Islet precursor cell (in vitro differentiated cells): ENCODE measurements at regions not wholly inside any gene's neighbourhood (a gene's known extent, or its start where the extent isn't known, plus 50 kb on each side); places are given as distances from the start of the nearest gene placed in this dataset.
A peak's percentile ranks its signal among the peaks of the same experiment; 100 is the strongest.
"Not testable (repeated sequence)": the region's sequence is repeated elsewhere in the genome, so short reads cannot be mapped to it uniquely, and the experiment has no call there.

Experiments
- DNase-seq: peaks from one replicate; pipeline ENCODE4 v3.0.0-alpha.2; 2018

DNA sequence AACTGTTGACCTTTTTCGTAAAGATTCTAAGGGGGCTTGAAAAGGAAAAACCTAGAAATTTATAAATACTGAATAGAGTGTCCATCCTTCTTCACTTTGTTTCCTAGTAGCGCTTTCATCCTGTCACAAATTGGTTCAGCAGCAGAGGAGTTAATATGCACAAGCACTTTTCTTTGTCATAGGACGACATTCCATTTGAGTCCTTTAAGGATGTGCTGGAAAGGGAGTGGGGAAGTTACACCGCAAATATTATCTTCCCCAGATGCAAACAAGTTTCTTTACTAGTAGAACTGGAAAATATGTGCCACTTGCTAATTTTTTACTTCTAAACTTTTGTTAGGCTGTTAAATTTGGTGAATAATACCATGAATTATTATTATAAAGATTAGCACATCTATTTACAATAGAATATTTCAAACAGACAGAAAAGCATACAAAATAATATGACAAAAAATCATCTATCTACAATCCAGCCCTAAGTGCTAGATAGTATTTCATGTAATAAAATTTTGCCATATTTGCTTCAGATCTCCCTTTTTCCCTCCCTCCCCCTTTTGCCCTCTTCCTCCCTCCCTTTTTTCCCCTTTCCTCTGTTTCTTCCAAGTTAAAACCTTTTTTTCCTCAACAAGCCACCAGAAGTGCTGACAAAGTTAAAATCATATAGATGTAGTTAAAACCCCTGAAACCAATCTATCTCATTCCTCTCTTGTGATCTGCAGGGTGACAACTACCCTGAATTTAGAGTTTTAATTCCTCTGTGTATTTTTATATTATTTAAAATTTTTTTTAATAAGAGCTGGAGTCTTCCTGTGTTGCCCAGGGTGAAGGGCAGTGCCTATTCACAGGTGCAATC, 50.5 kb upstream of the MAP4K3 start:
- DNase-seq = no peak

DNA sequence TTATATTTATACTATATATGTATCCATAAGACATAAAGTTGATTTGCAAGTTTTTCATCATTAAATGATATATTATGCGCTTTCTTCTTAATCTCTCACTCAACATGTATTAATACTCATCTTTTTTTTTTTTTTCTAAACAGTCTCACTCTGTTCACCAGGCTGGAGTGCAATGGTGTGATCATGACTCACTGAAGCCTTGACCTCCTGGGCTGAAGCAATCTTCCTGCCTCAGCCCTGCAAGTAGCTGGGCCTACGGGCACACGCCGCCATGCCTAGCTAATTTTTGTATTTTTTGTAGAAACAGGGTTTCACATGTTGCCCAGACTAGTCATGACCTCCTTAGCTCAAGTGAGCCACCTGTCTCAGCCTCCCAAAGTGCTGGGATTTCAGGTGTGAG, 51.4 kb upstream of the MAP4K3 start:
- DNase-seq = peak; percentile 62

GRCh38 chr2:39490586-39490985, 53.5 kb upstream of the MAP4K3 start:
- DNase-seq = no peak

- no peak for DNase-seq
Measured at GRCh38 chr2:39491653-39492052, 54.6 kb upstream of the MAP4K3 start.

DNA sequence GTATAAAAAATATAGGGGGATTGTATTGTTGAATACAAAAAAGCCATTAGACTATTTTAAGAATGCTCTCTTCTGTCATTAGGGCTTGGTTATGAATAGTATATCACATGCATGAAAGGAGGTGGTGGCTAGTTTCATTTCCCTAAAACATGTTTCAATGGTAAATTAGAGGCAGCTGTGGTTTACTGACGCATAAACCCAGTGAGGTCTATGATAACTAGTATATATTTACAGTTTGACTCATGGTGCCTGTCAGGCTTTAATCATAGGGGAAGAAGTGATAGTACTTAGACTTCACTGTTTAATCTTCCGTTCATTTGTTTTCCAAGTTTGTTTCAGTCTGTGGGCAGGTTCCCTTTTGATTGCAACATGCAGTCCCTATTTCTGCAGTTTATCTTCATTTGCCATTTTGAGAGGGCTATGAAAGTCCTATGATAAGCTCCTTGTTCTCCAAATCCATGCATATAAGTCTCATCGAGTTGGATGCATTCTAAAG, 55.1 kb upstream of the MAP4K3 start:
- no peak for DNase-seq

DNA sequence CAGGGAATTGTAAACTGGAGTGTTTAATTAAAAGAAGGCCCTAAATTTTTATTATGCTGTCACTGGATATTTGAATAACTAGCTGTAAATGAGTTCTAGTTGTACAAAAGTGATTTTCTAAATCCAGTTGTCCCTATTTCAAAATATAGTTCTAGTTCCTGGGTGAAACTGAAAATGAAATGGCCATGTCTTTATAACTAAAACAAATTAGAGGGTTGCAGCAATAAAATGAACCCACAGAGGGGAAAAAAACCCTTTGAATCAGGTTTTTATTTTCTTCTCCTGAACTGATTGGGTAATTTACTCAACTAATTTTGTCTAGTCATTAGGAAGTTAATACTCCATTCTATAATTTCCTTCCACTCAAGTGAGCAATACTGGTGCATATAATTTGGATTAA, 55.6 kb upstream of the MAP4K3 start:
- no peak for DNase-seq

- DNase-seq = peak; percentile 92
Measured at GRCh38 chr2:39494784-39495251, 57.7 kb upstream of the MAP4K3 start.

DNA sequence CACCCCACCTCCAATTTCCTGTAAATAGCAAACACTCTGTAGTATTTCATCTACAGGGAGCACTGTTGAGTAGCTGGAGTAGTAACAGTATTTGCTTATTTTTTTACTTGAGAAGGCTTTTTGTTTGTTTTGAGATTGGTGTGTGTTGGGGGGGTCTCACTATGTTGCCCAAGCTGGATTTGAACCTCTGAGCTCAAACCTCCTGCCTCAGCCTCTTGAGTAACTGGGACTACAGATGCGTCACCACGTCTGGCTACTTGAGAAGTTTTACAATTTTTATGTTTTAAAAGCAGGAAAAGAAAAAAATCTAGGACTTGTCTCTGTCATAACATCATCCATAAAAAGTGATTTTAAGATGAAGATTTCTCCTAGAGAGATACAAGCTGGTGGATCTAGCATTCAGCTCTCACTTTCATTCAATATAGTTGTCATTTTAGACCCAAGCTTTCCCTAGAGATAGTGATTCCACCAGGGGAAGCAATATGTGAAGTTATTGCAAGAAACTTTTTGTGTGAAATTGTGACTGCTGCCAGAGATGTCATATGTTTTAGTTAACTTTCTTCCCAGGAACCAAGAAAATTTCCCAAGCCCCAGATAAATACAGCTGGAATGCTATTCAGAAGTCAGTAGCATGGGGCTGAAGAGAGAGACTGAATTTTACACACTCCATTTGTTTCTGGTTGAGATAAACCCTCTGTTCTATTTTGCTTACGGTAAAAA, 60.2 kb upstream of the MAP4K3 start:
- no peak for DNase-seq

- DNase-seq = not testable (repeated sequence)
Measured at GRCh38 chr2:39498176-39498575, 61.1 kb upstream of the MAP4K3 start.

DNA sequence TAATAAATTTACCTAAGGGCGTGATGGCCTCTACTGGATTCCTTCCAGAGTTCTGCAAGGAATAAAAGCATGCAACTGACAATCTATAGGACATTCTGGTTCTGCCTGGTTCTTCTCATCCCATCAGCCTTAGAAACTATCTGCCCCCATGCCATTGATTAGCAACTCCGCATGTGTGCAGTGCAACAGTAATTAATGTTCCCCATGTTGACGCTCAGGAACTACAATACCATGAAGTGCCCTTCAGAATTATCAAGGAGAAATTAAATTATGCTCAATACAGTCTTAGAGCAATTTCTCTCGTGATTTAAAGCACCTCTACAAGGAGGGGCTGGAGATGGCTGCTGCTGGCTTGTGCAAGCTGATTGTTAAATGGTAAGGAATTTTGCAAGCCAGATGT, 61.7 kb upstream of the MAP4K3 start:
- DNase-seq = no peak

DNA sequence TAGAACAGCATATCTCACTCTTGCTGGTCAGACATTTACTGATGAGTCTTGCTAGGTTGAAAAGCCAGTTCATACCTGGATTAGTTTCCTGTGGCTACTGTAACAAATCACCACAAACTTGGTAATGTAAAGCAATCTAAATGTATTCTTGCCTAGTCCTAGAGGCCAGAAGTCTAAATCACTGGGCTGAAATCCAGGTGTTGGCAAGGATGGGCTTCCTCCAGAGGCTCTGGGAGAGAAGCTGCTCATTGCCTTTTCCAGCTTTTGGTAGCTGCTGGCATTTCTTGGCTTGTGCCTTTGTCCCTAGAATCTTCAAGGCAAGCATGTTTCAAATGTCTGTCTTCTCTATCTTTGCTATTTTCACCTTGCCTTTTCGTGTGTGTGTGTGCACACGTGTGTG, 62.3 kb upstream of the MAP4K3 start:
- no peak for DNase-seq

DNA sequence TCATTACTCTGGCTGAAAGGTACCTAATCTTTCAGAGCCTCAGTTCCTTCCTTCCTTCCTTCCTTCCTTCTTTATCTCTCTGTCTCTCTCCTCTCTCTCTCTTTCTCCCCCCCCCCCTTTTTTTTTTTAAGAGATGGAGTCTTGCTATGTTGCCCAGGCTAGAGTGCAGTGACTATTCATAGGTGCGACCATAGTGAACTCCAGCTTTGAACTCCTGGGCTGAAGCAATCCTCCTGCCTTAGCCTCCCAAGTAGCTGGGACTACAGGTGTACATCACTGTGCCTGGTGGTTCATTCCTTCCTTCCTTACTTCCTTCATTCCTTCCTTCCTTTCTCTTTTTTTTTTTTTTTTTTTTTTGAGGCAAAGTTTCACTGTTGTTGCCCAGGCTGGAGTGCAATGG, 64.3 kb upstream of the MAP4K3 start:
- DNase-seq = no peak

DNA sequence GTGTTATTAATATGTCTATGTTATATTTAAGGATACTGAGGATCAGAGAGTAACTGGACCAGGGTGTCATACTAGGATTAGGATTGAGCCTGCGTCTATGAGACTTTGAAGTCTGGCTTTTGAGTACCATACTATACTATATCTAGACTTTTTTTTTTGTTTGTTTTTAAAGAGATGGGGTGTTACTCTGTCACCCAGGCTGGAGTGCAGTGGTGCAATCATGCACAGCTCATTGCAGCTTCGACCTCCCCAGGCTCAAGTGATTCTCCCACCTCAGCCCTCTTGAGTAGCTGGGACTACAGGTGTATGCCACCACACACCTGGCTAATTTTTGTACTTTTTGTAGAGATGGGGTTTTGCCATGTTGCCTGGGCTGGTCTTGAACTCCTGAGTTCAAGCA, 66.2 kb upstream of the MAP4K3 start:
- DNase-seq = no peak

GRCh38 chr2:39504790-39505335, 67.8 kb upstream of the MAP4K3 start:
- DNase-seq = no peak

DNA sequence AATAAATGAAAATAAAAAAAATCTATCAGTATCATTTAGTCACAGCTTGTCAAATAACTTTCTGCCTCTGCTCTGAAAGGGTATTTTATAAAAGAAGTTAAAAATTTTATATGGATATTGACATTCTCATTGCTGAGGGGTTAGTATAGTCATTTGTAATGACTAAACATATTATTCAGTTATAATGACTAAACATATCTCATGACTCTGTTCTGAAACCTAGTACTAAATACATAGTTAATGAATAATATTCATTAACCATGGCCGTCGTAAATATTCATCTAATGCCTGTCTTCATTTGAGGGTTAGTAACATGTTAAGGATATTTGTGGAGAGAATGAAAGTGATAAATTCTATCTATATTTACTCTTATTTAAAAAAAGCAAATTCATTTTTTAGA, 69.1 kb upstream of the MAP4K3 start:
- DNase-seq = no peak

GRCh38 chr2:39508198-39508597, 71.1 kb upstream of the MAP4K3 start:
- no peak for DNase-seq

- no peak for DNase-seq
Measured at GRCh38 chr2:39510140-39510539, 73.1 kb upstream of the MAP4K3 start.

- DNase-seq = no peak
Measured at GRCh38 chr2:39511219-39511604, 74.1 kb upstream of the MAP4K3 start.

DNA sequence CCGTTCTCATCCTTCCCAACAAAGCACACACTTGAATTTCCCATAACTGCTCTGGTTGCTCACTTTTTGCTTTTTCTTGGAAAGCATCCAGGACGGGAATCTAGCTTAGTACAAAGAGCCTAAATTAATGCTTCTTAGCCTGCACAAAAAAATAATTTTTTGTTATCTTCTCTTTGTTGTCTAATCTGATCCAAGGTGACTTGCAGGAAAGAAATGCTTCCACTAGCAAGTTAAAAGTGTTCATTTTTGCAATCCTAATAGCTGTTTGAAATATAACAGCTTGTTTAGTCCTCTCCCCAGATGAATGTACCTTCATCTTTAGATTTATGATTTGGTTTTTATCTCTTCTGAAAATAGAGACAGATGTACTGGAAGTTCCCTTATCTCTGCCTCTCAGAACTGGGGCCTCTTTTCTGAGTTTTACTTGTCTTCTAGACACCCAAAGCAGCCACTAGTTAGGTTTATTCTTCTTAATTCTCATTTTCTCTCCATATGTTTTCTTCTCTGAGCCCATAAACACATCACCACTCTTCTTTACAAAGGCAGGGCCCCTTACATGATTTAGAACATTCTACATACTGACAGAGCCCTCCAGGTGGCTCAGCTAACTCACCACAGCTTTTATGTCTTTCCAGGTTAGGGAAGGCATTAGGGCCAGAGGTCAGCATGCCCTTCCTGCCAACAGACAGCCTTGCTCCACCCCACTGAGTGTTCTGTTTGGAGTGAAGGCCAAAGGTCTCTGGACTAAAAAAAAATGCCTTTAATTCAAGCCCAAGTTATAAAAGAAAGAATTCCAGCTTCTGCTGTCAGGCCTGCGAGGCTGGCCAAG, 74.7 kb upstream of the MAP4K3 start:
- no peak for DNase-seq

DNA sequence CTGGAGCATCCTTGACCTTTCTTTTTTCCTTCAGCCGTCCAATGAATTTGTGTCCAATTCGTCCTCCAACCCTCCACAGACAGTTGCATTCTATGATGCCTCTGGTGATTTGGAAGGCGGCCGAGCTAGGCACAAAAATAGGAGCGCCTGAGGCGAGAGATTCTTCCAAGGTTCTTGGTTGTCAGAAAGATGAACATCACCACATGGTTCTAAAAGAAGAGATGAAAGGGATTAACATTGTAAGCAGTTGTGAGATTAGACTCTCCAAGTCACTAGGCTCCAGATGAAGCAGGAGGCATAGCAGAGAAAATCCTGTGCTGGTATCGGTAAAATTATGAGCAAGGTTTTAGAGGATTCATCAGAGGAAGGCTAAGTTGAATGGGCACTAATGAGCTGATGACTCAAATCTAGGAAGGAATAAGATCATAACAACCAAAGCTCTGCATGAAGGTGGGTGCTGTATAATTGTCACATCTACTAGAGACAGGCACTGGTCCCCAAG, 75.4 kb upstream of the MAP4K3 start:
- no peak for DNase-seq

GRCh38 chr2:39512941-39513340, 75.9 kb upstream of the MAP4K3 start:
- DNase-seq = no peak

DNA sequence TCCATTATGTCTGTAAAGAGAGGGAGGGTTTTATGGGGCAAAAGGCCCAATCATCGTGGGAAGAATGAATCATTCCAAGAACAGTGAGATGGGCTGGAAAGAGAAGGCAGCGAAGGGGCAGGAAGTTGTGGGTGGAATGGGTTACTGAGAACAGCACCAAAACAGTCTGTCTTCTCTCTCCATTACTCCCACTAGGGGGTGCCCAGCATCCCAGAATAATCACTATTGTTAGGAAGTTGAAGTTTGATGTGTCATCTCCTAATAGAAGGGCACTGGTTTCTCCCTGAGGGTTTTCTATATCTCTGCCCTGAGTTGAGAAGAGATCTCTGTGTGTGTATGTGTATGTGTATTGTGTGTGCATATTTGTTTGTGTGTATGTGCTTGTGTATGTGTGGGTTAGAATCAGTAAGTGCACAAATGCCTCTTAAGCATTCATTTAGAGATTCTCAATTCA, 76.6 kb upstream of the MAP4K3 start:
- DNase-seq = peak; percentile 88

DNA sequence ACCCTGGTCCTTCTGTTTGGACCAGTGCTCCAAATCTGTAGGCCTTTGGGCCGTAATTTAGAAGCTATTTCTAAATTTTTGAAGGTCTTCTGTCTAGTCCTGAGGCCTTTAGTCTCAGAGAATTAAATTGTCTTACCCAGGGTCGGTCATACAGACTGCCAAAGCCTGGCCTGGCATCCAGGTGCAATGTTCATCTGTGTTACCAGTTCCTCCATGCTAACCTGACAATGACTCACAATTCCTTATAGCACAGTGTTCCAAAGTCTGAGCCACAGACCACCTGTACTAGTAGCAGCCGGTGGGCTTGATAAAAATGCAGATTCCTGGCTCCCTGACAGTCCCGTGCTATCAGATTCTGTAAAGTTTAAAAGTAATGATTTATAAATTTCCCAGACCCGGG, 77.7 kb upstream of the MAP4K3 start:
- DNase-seq = no peak
